22Rv1 (cell line): ENCODE measurements at regions not wholly inside any gene's neighbourhood (a gene's known extent, or its start where the extent isn't known, plus 50 kb on each side); places are given as distances from the start of the nearest gene placed in this dataset.

Source experiments
- ZFX ChIP-seq: fragments of 450-650 bp; IDR thresholded peaks from 2 replicates; pipeline ENCODE4 v1.6.1; 2017; ENCODE audit warnings: antibody characterized with exemption, borderline replicate concordance
- TF ChIP-seq, protein P1 (sequence below): fragments of 450-650 bp; IDR thresholded peaks from 2 replicates; pipeline ENCODE4 v1.5.1; 2017; ENCODE audit warnings: mild to moderate bottlenecking

GRCh38 chr9:135222881-135223760 is 135.7 kb downstream of the OLFM1 start:
- TF ChIP-seq, protein P1, sequence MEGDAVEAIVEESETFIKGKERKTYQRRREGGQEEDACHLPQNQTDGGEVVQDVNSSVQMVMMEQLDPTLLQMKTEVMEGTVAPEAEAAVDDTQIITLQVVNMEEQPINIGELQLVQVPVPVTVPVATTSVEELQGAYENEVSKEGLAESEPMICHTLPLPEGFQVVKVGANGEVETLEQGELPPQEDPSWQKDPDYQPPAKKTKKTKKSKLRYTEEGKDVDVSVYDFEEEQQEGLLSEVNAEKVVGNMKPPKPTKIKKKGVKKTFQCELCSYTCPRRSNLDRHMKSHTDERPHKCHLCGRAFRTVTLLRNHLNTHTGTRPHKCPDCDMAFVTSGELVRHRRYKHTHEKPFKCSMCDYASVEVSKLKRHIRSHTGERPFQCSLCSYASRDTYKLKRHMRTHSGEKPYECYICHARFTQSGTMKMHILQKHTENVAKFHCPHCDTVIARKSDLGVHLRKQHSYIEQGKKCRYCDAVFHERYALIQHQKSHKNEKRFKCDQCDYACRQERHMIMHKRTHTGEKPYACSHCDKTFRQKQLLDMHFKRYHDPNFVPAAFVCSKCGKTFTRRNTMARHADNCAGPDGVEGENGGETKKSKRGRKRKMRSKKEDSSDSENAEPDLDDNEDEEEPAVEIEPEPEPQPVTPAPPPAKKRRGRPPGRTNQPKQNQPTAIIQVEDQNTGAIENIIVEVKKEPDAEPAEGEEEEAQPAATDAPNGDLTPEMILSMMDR = no peak
- TF ChIP-seq ZFX = no peak
